ENCODE measurements at regions not wholly inside any gene's neighbourhood (a gene's known extent, or its start where the extent isn't known, plus 50 kb on each side); places are given as distances from the start of the nearest gene placed in this dataset.

- intact Hi-C loops (cut with DNase I), result no loop called here
- TF ChIP-seq POLR2AphosphoS5 (IDR thresholded peaks at IDR 0.05) (no peak), CTCF (IDR thresholded peaks at IDR 0.05) (no peak), EP300 (IDR thresholded peaks at IDR 0.05) (no peak), POLR2A (IDR thresholded peaks at IDR 0.05; ENCODE audit: low read depth) (no peak)
Measured at GRCh38 chr21:32070676-32071330, 198.0 kb downstream of the HUNK start.

GRCh38 chr21:32070126-32070525 is 197.3 kb downstream of the HUNK start:
- no peaks in the 10 kb centered on the region for H3K4me1 ChIP-seq
- peaks cover 0 to 13% (median 0%) of the 10 kb centered on the region in 4 donors for H3K27me3 ChIP-seq
- 75% methylated on average over 5 of the region's 5 CpGs for WGBS
- no peak for TF ChIP-seq EP300 (IDR thresholded peaks at IDR 0.05)
- TF ChIP-seq CTCF (IDR thresholded peaks at IDR 0.05), result no peak
- TF ChIP-seq POLR2AphosphoS5 (IDR thresholded peaks at IDR 0.05), result no peak
- no peak for TF ChIP-seq POLR2A (IDR thresholded peaks at IDR 0.05; ENCODE audit: low read depth)
- H3K9me3 ChIP-seq, result no peaks in the 10 kb centered on the region
- H3K4me3 ChIP-seq, result no peak overlapping the region
- DNase-seq (ENCODE audit: extremely low spot score), result no peak
- intact Hi-C loops (cut with DNase I), result no loop called here
- no peaks in the 10 kb centered on the region for H3K36me3 ChIP-seq
- H3K27ac ChIP-seq (replicated peaks in 1 of 4), result no peak overlapping the region

More at GRCh38 chr21:32070676-32071330, 198.0 kb downstream of the HUNK start:
- Histone ChIP-seq H3K4me3 (no peak overlapping the region), H3K27ac (replicated peaks in 1 of 4) (no peak overlapping the region), H3K4me1 (no peaks in the 10 kb centered on the region), H3K9me3 (no peaks in the 10 kb centered on the region), H3K27me3 (peaks cover 0 to 7% (median 0%) of the 10 kb centered on the region in 4 donors), H3K36me3 (no peaks in the 10 kb centered on the region)
- WGBS, result 86% methylated on average over 10 of the region's 10 CpGs
- DNase-seq (ENCODE audit: extremely low spot score), result no peak

GRCh38 chr21:32065654-32066053 is 192.8 kb downstream of the HUNK start:
- Histone ChIP-seq H3K36me3 (no peaks in the 10 kb centered on the region), H3K4me3 (no peak overlapping the region), H3K27me3 (peaks cover 0 to 15% (median 0%) of the 10 kb centered on the region in 4 donors), H3K4me1 (no peaks in the 10 kb centered on the region), H3K27ac (replicated peaks in 1 of 4) (no peak overlapping the region), H3K9me3 (no peaks in the 10 kb centered on the region)
- no peak for DNase-seq (ENCODE audit: extremely low spot score)
- no peak for TF ChIP-seq POLR2AphosphoS5 (IDR thresholded peaks at IDR 0.05)
- no peak for TF ChIP-seq POLR2A (IDR thresholded peaks at IDR 0.05; ENCODE audit: low read depth)
- TF ChIP-seq EP300 (IDR thresholded peaks at IDR 0.05), result no peak
- no peak for TF ChIP-seq CTCF (IDR thresholded peaks at IDR 0.05)
- intact Hi-C loops (cut with DNase I), result no loop called here
- 96% methylated on average over 10 of the region's 10 CpGs for WGBS

GRCh38 chr21:32064281-32064910 is 191.6 kb downstream of the HUNK start:
- no peak overlapping the region for H3K27ac ChIP-seq (replicated peaks in 1 of 4)
- no peaks in the 10 kb centered on the region for H3K4me1 ChIP-seq
- no peak for DNase-seq (ENCODE audit: extremely low spot score)
- no peak overlapping the region for H3K4me3 ChIP-seq
- intact Hi-C loops (cut with DNase I), result no loop called here
- peaks cover 0 to 15% (median 0%) of the 10 kb centered on the region in 4 donors for H3K27me3 ChIP-seq
- no peaks in the 10 kb centered on the region for H3K9me3 ChIP-seq
- no peak for TF ChIP-seq CTCF (IDR thresholded peaks at IDR 0.05)
- no peak for TF ChIP-seq POLR2A (IDR thresholded peaks at IDR 0.05; ENCODE audit: low read depth)
- no peak for TF ChIP-seq EP300 (IDR thresholded peaks at IDR 0.05)
- TF ChIP-seq POLR2AphosphoS5 (IDR thresholded peaks at IDR 0.05), result no peak
- 85% methylated on average over 6 of the region's 6 CpGs for WGBS
- H3K36me3 ChIP-seq, result no peaks in the 10 kb centered on the region
